A549 (cell line): ENCODE measurements at regions not wholly inside any gene's neighbourhood (a gene's known extent, or its start where the extent isn't known, plus 50 kb on each side); places are given as distances from the start of the nearest gene placed in this dataset.

Experiments used
- ATAC-seq, 2 experiments: fragments of 200-7000 bp in 1 of 2; fragments of >200 bp in 1 of 2; cut with Nextera tagmentation in 1 of 2; cut with Tn5 transposase in 1 of 2; 3 replicates each; pipeline versions ENCODE4 v1.8.0 to v1.9.1; 2018 to 2020; ENCODE audit warnings: mild to moderate bottlenecking in 1 of 2, moderate library complexity in 1 of 2
- CTCF ChIA-PET: fragments of 300-600 bp; sonication (Branson Sonifier 250); formaldehyde crosslinking; extraction: SDS; loops from one replicate; lab custom pipeline; 2021; ENCODE audit warnings: antibody characterized with exemption, inconsistent platforms; lab: Yijun Ruan, JAX
- POLR2A ChIA-PET: fragments of 350-600 bp; formaldehyde crosslinking; extraction: SDS; loops from one replicate; lab custom pipeline; 2021; ENCODE audit warnings: antibody characterized with exemption, inconsistent platforms; lab: Yijun Ruan, JAX
- DNase-seq, 2 experiments: peaks; one replicate each; pipeline versions ENCODE4 v3.0.0 to v3.0.0-alpha.2; 2011 to 2016; ENCODE audit warnings: low read depth in 1 of 2, low spot score in 1 of 2
- FAIRE-seq: peaks from 2 replicates; lab custom pipeline; 2011; peaks lifted over from hg19 to GRCh38; lab: Jason Lieb, UNC
- H3K27ac ChIP-seq, 2 experiments: fragments of >200 bp; sonication (Bioruptor Twin); formaldehyde crosslinking; 3 replicates each; pipeline ENCODE4 v1.5.1; 2016 to 2017
- H3K4me1 ChIP-seq: fragments of >200 bp; sonication (Bioruptor Twin); formaldehyde crosslinking; 3 replicates; pipeline ENCODE4 v1.6.1; 2016
- H3K4me2 ChIP-seq: fragments of >200 bp; sonication (Bioruptor Twin); formaldehyde crosslinking; 3 replicates; pipeline ENCODE4 v1.6.1; 2016
- H3K4me3 ChIP-seq: fragments of >200 bp; sonication (Bioruptor Twin); formaldehyde crosslinking; 3 replicates; pipeline ENCODE4 v1.5.1; 2016
- H3K9me3 ChIP-seq: fragments of >200 bp; sonication (Bioruptor Twin); formaldehyde crosslinking; 3 replicates; pipeline ENCODE4 v1.6.1; 2016
- CHD2 ChIP-seq: fragments of 150-350 bp; IDR thresholded peaks from 2 replicates; pipeline ENCODE4 v1.6.1; 2014; ENCODE audit warnings: low read length; ENCODE audit not compliant: partially characterized antibody
- CHD4 ChIP-seq: fragments of 200-600 bp; sonication (generic); IDR thresholded peaks from 2 replicates; pipeline ENCODE4 v1.6.1; 2016; ENCODE audit warnings: antibody characterized with exemption, mild to moderate bottlenecking, borderline replicate concordance
- FOSL2 ChIP-seq, 2 experiments: fragments of 450-650 bp in 1 of 2; fragments of >200 bp in 1 of 2; sonication (Bioruptor Twin) in 1 of 2; formaldehyde crosslinking; IDR thresholded peaks; 2 replicates each; pipeline versions ENCODE4 v1.5.0 to v1.6.1; 2016 to 2020; ENCODE audit warnings: mild to moderate bottlenecking in 1 of 2, moderate library complexity in 1 of 2
- HEYL ChIP-seq: fragments of 250-450 bp; sonication (Bioruptor Pico); IDR thresholded peaks from 2 replicates; pipeline ENCODE4 v1.8.0; 2021; ENCODE audit warnings: mild to moderate bottlenecking, moderate library complexity
- MAFK ChIP-seq: fragments of 450-650 bp; IDR thresholded peaks from 2 replicates; pipeline ENCODE4 v1.6.1; 2014; ENCODE audit not compliant: partially characterized antibody
- POLR2AphosphoS2 ChIP-seq: conservative IDR thresholded peaks from 2 replicates; pipeline ENCODE4 v1.6.1; 2012; ENCODE audit warnings: low read length, improper control_type of control experiment, inconsistent platforms
- RAD21 ChIP-seq, 2 experiments: fragments of >200 bp in 1 of 2; sonication (Bioruptor Twin) in 1 of 2; formaldehyde crosslinking in 1 of 2; IDR thresholded peaks in 1 of 2; conservative IDR thresholded peaks in 1 of 2; 2 replicates in 1 of 2; 3 replicates in 1 of 2; pipeline ENCODE4 v1.6.1; 2012 to 2018; ENCODE audit warnings: inconsistent platforms in 1 of 2
- RARB ChIP-seq: fragments of 250-450 bp; sonication (Bioruptor Pico); IDR thresholded peaks from 2 replicates; pipeline ENCODE4 v1.8.0; 2021; ENCODE audit warnings: mild to moderate bottlenecking, moderate library complexity
- RNF2 ChIP-seq: fragments of 200-600 bp; sonication (generic); IDR thresholded peaks from 2 replicates; pipeline ENCODE4 v1.6.1; 2016; ENCODE audit warnings: low read depth, mild to moderate bottlenecking, antibody characterized with exemption, moderate library complexity, borderline replicate concordance
- ZFP36 ChIP-seq: fragments of 450-650 bp; IDR thresholded peaks from 2 replicates; pipeline ENCODE4 v1.6.1; 2014; ENCODE audit warnings: borderline replicate concordance; ENCODE audit not compliant: partially characterized antibody
- WGBS: methylation state at CpG from one replicate; pipeline ENCODE4 v1.1.6; 2017; ENCODE audit errors: missing lambda C conversion rate; 5-methylcytosine and 5-hydroxymethylcytosine counted together
- TF ChIP-seq, protein P1 (sequence below): fragments of >200 bp; sonication (Bioruptor Twin); formaldehyde crosslinking; IDR thresholded peaks from 3 replicates; pipeline ENCODE4 v1.5.1; 2016

DNA sequence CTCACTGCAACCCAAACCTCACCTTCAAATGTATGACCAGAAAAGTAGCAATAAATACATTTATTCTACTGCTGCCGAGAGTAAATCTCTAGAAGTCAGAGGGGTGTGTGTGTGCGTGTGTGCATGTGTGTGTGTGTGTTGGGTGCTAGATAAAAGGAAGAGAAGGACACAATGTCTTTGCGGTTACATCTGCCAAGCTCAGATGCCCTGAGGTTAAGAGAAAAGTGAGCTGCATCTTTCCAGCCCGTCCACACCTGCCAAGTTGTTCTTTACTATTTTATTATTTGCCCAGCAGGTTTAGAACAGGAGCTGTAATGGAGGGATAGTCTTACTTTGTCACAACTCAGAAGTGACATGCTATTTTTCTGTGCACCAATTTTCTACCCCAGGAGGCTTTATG is 54.5 kb upstream of the ANKFN1 start (continued):
- TF ChIP-seq, protein P1, sequence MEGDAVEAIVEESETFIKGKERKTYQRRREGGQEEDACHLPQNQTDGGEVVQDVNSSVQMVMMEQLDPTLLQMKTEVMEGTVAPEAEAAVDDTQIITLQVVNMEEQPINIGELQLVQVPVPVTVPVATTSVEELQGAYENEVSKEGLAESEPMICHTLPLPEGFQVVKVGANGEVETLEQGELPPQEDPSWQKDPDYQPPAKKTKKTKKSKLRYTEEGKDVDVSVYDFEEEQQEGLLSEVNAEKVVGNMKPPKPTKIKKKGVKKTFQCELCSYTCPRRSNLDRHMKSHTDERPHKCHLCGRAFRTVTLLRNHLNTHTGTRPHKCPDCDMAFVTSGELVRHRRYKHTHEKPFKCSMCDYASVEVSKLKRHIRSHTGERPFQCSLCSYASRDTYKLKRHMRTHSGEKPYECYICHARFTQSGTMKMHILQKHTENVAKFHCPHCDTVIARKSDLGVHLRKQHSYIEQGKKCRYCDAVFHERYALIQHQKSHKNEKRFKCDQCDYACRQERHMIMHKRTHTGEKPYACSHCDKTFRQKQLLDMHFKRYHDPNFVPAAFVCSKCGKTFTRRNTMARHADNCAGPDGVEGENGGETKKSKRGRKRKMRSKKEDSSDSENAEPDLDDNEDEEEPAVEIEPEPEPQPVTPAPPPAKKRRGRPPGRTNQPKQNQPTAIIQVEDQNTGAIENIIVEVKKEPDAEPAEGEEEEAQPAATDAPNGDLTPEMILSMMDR, result no peak

DNA sequence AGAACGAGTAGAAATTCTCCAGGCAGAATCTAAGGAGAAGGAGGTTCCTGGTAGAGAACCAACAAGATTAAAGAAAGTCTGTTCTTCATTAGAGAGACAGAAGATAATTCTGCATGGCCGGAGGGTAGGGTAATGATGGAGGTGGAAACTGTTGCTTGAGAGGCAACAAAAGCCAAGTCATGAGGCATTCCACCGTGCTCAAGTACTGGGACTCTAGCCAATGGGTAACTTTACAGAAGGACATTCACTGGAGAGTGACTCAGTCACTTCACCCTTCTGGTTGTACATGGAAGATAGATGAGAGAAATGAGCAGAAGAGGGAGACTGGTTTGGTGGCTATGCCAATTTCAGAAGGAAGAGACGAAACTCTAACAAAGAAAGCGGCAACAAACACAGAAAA is 53.6 kb upstream of the ANKFN1 start:
- TF ChIP-seq HEYL (CRISPR knock-in tag) (no peak), CHD4 (no peak), ZFP36 (no peak), RARB (CRISPR knock-in tag) (no peak), MAFK (no peak), RNF2 (no peak), FOSL2 (IDR thresholded peaks at IDR 0.05) (no peak), FOSL2 (CRISPR knock-in tag; IDR thresholded peaks at IDR 0.05) (no peak), POLR2AphosphoS2 (no peak), CHD2 (no peak), RAD21 (conservative IDR thresholded peaks at IDR 0.05 in 1 of 2, IDR thresholded peaks at IDR 0.05 in 1 of 2) (no peak)
- no peaks in the 10 kb centered on the region for H3K9me3 ChIP-seq
- POLR2A ChIA-PET, result no interaction called here
- no peak overlapping the region for H3K4me2 ChIP-seq
- ATAC-seq (no peak), FAIRE-seq (no peak), DNase-seq (no peak)
- no peaks in the 10 kb centered on the region for H3K4me1 ChIP-seq
- no peak overlapping the region for H3K27ac ChIP-seq
- WGBS, result 12% methylated on average over 5 of the region's 5 CpGs
- no peak overlapping the region for H3K4me3 ChIP-seq
- CTCF ChIA-PET, result no interaction called here
